Panc1 (cell line): ENCODE measurements at regions not wholly inside any gene's neighbourhood (a gene's known extent, or its start where the extent isn't known, plus 50 kb on each side); places are given as distances from the start of the nearest gene placed in this dataset.

ENCODE experiments used
- ATAC-seq: fragments of 200-7000 bp; cut with Tn5 transposase; 2 replicates; pipeline ENCODE4 v1.9.1; 2020; ENCODE audit warnings: mild to moderate bottlenecking, moderate library complexity
- BruUV-seq: library from RNA; stranded (reverse); fragments of 400-500 nt; replicated peaks from 2 replicates; lab custom pipeline; 2021; lab: Mats Ljungman, UMichigan
- CTCF ChIA-PET: fragments of 300-600 bp; sonication (Branson Sonifier 250); formaldehyde crosslinking; loops from one replicate; lab custom pipeline; 2022; ENCODE audit warnings: antibody characterized with exemption; lab: Charles Lee
- POLR2A ChIA-PET: fragments of 300-600 bp; sonication (Branson Sonifier 250); formaldehyde crosslinking; loops from one replicate; lab custom pipeline; 2022; ENCODE audit warnings: antibody characterized with exemption; lab: Charles Lee
- DNase-seq: peaks from one replicate; pipeline ENCODE4 v3.0.0-alpha.2; 2010; ENCODE audit warnings: low read depth, low spot score
- H3K27ac ChIP-seq: 2 replicates; pipeline ENCODE4 v1.5.1; 2011; ENCODE audit warnings: mild to moderate bottlenecking, low read length, inconsistent platforms
- H3K27me3 ChIP-seq: fragments of 200-500 bp; sonication (Bioruptor generic); 2 replicates; pipeline ENCODE4 v1.6.0; 2014; ENCODE audit warnings: low read length, inconsistent platforms; ENCODE audit not compliant: control insufficient read depth, insufficient read depth
- H3K36me3 ChIP-seq: fragments of 200-500 bp; sonication (Bioruptor generic); 2 replicates; pipeline ENCODE4 v1.5.1; 2014; ENCODE audit warnings: inconsistent platforms, mild to moderate bottlenecking, low read length, moderate library complexity; ENCODE audit not compliant: control insufficient read depth, insufficient read depth
- H3K4me1 ChIP-seq: 2 replicates; pipeline ENCODE4 v1.5.1; 2011; ENCODE audit warnings: inconsistent platforms, mild to moderate bottlenecking, low read length, moderate library complexity; ENCODE audit not compliant: control insufficient read depth, insufficient read depth
- H3K4me3 ChIP-seq, 2 experiments: 2 replicates each; pipeline ENCODE4 v1.5.1; 2011 to 2012; ENCODE audit warnings: low read depth in 2 of 2, low read length in 2 of 2, mild to moderate bottlenecking in 2 of 2, inconsistent platforms in 1 of 2, moderate library complexity in 1 of 2
- H3K9me3 ChIP-seq: fragments of 200-500 bp; sonication (Bioruptor generic); 2 replicates; pipeline ENCODE4 v1.5.1; 2014; ENCODE audit warnings: low read depth, mild to moderate bottlenecking, inconsistent platforms, low read length, moderate library complexity; ENCODE audit not compliant: control insufficient read depth, insufficient read depth
- POLR2AphosphoS5 ChIP-seq: IDR thresholded peaks from 2 replicates; pipeline ENCODE4 v1.6.1; 2012; ENCODE audit warnings: mild to moderate bottlenecking, low read depth, low read length, moderate library complexity
- SIN3A ChIP-seq: IDR thresholded peaks from 2 replicates; pipeline ENCODE4 v1.6.1; 2012; ENCODE audit warnings: low read depth, mild to moderate bottlenecking, low read length, moderate library complexity, borderline replicate concordance; ENCODE audit not compliant: insufficient read depth
- TCF7L2 ChIP-seq: IDR thresholded peaks from 2 replicates; pipeline ENCODE4 v1.6.1; 2011; ENCODE audit warnings: mild to moderate bottlenecking, low read depth, low read length, inconsistent platforms
- in situ Hi-C: cut with HindIII; loops from 2 replicates; pipeline ENCODE4 v1.10.0; 2016; ENCODE audit warnings: low sequenced_read_pairs, low pct_unique_long_range_greater_than_20kb
- intact Hi-C: fragments of 100-400 bp; cut with micrococcal nuclease; formaldehyde crosslinking; loops from one replicate; pipeline ENCODE4 v1.10.0; 2022; ENCODE audit not compliant: unreplicated experiment
- TF ChIP-seq, protein P1 (sequence below): fragments of 450-650 bp; IDR thresholded peaks from 2 replicates; pipeline ENCODE4 v1.5.1; 2017; ENCODE audit warnings: mild to moderate bottlenecking
- TF ChIP-seq, protein P2 (sequence below), 2 experiments: IDR thresholded peaks; 2 replicates each; pipeline ENCODE4 v1.6.1; 2011 to 2012; ENCODE audit warnings: low read depth in 2 of 2, control low read depth in 1 of 2, low read length in 1 of 2, mild to moderate bottlenecking in 1 of 2, moderate library complexity in 1 of 2; ENCODE audit not compliant: insufficient read depth in 1 of 2

- no peak for DNase-seq
- H3K27me3 ChIP-seq, result no peaks in the 10 kb centered on the region
Observed at GRCh38 chr5:5039918-5040317, 100.2 kb upstream of the ADAMTS16 start.

DNA sequence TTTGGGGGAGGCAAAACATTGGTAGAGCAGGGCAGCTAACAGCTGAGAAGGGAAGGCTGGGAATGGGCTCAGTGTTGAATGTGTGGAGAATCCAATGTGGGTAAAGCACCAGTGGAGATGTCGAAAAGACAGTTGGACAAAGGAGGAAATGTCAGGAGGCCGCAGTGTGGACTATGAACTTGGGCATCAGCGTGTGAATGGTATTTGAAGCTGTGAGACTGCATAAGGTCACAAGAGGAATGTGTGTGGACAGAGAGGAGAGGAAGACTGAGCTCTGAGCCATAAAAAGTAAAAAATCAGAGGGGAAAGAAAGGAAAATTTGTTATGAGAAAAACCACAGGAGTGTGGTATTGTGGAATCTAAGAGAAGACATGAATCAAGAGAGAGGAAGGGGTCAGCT, 99.4 kb upstream of the ADAMTS16 start:
- H3K4me3 ChIP-seq, result no peak overlapping the region
- no peaks in the 10 kb centered on the region for H3K9me3 ChIP-seq
- no peak for TF ChIP-seq POLR2AphosphoS5
- TF ChIP-seq SIN3A, result no peak
- TF ChIP-seq, protein P1, sequence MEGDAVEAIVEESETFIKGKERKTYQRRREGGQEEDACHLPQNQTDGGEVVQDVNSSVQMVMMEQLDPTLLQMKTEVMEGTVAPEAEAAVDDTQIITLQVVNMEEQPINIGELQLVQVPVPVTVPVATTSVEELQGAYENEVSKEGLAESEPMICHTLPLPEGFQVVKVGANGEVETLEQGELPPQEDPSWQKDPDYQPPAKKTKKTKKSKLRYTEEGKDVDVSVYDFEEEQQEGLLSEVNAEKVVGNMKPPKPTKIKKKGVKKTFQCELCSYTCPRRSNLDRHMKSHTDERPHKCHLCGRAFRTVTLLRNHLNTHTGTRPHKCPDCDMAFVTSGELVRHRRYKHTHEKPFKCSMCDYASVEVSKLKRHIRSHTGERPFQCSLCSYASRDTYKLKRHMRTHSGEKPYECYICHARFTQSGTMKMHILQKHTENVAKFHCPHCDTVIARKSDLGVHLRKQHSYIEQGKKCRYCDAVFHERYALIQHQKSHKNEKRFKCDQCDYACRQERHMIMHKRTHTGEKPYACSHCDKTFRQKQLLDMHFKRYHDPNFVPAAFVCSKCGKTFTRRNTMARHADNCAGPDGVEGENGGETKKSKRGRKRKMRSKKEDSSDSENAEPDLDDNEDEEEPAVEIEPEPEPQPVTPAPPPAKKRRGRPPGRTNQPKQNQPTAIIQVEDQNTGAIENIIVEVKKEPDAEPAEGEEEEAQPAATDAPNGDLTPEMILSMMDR, result no peak
- TF ChIP-seq, protein P2, sequence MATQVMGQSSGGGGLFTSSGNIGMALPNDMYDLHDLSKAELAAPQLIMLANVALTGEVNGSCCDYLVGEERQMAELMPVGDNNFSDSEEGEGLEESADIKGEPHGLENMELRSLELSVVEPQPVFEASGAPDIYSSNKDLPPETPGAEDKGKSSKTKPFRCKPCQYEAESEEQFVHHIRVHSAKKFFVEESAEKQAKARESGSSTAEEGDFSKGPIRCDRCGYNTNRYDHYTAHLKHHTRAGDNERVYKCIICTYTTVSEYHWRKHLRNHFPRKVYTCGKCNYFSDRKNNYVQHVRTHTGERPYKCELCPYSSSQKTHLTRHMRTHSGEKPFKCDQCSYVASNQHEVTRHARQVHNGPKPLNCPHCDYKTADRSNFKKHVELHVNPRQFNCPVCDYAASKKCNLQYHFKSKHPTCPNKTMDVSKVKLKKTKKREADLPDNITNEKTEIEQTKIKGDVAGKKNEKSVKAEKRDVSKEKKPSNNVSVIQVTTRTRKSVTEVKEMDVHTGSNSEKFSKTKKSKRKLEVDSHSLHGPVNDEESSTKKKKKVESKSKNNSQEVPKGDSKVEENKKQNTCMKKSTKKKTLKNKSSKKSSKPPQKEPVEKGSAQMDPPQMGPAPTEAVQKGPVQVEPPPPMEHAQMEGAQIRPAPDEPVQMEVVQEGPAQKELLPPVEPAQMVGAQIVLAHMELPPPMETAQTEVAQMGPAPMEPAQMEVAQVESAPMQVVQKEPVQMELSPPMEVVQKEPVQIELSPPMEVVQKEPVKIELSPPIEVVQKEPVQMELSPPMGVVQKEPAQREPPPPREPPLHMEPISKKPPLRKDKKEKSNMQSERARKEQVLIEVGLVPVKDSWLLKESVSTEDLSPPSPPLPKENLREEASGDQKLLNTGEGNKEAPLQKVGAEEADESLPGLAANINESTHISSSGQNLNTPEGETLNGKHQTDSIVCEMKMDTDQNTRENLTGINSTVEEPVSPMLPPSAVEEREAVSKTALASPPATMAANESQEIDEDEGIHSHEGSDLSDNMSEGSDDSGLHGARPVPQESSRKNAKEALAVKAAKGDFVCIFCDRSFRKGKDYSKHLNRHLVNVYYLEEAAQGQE (IDR thresholded peaks at IDR 0.05; ENCODE audit: insufficient read depth in 1 of 2, low read depth in 2 of 2, low read length in 1 of 2), result no peak
- no peak for TF ChIP-seq TCF7L2
- in situ Hi-C loops, result no loop called here
- no peak for ATAC-seq
- intact Hi-C loops, result no loop called here
- no peaks in the 10 kb centered on the region for H3K27me3 ChIP-seq
- H3K36me3 ChIP-seq, result no peaks in the 10 kb centered on the region
- DNase-seq, result no peak
- BruUV-seq, result no TSS peak
- no peak overlapping the region for H3K27ac ChIP-seq
- CTCF ChIA-PET, result no interaction called here
- POLR2A ChIA-PET, result no interaction called here
- H3K4me1 ChIP-seq, result no peaks in the 10 kb centered on the region

More at GRCh38 chr5:5039918-5040317, 100.2 kb upstream of the ADAMTS16 start:
- H3K9me3 ChIP-seq, result no peaks in the 10 kb centered on the region
- intact Hi-C loops, result no loop called here
- no TSS peak for BruUV-seq
- CTCF ChIA-PET, result no interaction called here
- H3K4me1 ChIP-seq, result no peaks in the 10 kb centered on the region
- in situ Hi-C loops, result no loop called here
- no peak for ATAC-seq
- POLR2A ChIA-PET, result no interaction called here
- no peak overlapping the region for H3K27ac ChIP-seq
- H3K36me3 ChIP-seq, result no peaks in the 10 kb centered on the region
- no peak overlapping the region for H3K4me3 ChIP-seq
- TF ChIP-seq, protein P2 (IDR thresholded peaks at IDR 0.05; ENCODE audit: insufficient read depth in 1 of 2, low read depth in 2 of 2, low read length in 1 of 2), result no peak
- no peak for TF ChIP-seq TCF7L2
- TF ChIP-seq POLR2AphosphoS5, result no peak
- TF ChIP-seq SIN3A, result no peak
- TF ChIP-seq, protein P1, result no peak
